ENCODE measurements at regions not wholly inside any gene's neighbourhood (a gene's known extent, or its start where the extent isn't known, plus 50 kb on each side); places are given as distances from the start of the nearest gene placed in this dataset.

DNA sequence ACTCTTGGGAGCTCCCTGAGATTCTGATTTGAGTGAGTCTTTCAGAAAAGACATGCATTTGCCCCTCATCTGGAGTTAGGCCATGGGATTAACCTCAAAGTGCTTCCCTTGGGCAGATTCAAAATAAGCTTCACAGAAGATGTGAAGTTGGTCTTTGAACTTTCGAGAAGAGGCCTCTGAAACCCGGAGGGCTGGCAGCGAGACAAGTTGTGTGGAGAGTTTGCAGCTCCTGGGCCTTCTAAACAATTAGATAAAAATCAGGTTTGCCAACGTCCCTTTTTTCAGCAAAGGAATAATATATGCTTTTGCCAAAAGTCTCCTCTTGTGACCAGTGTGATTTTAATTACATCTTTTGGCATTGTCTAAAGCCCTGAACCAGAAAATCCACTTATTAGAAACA is 489.7 kb downstream of the SOX11 start:
- TF ChIP-seq, protein P1, sequence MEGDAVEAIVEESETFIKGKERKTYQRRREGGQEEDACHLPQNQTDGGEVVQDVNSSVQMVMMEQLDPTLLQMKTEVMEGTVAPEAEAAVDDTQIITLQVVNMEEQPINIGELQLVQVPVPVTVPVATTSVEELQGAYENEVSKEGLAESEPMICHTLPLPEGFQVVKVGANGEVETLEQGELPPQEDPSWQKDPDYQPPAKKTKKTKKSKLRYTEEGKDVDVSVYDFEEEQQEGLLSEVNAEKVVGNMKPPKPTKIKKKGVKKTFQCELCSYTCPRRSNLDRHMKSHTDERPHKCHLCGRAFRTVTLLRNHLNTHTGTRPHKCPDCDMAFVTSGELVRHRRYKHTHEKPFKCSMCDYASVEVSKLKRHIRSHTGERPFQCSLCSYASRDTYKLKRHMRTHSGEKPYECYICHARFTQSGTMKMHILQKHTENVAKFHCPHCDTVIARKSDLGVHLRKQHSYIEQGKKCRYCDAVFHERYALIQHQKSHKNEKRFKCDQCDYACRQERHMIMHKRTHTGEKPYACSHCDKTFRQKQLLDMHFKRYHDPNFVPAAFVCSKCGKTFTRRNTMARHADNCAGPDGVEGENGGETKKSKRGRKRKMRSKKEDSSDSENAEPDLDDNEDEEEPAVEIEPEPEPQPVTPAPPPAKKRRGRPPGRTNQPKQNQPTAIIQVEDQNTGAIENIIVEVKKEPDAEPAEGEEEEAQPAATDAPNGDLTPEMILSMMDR (CRISPR knock-in tag; IDR thresholded peaks at IDR 0.05), result no peak
- TF ChIP-seq RFXANK (CRISPR knock-in tag; IDR thresholded peaks at IDR 0.05), result no peak
- TF ChIP-seq CEBPB (IDR thresholded peaks at IDR 0.05; ENCODE audit: borderline replicate concordance, low read depth, low read length), result no peak
- TF ChIP-seq, protein P2, sequence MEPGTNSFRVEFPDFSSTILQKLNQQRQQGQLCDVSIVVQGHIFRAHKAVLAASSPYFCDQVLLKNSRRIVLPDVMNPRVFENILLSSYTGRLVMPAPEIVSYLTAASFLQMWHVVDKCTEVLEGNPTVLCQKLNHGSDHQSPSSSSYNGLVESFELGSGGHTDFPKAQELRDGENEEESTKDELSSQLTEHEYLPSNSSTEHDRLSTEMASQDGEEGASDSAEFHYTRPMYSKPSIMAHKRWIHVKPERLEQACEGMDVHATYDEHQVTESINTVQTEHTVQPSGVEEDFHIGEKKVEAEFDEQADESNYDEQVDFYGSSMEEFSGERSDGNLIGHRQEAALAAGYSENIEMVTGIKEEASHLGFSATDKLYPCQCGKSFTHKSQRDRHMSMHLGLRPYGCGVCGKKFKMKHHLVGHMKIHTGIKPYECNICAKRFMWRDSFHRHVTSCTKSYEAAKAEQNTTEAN (CRISPR knock-in tag; conservative IDR thresholded peaks at IDR 0.05), result no peak
- no peak for TF ChIP-seq SUZ12 (IDR thresholded peaks at IDR 0.05; ENCODE audit: low read depth, low read length)

Measured in HepG2 (cell line).